ENCODE measurements at regions not wholly inside any gene's neighbourhood (a gene's known extent, or its start where the extent isn't known, plus 50 kb on each side); places are given as distances from the start of the nearest gene placed in this dataset.

GRCh38 chr6:115404446-115404845, 656.2 kb downstream of the FRK start:
- no peak for FAIRE-seq

- FAIRE-seq, result no peak
Measured at GRCh38 chr6:115398607-115399006, 662.1 kb downstream of the FRK start.

DNA sequence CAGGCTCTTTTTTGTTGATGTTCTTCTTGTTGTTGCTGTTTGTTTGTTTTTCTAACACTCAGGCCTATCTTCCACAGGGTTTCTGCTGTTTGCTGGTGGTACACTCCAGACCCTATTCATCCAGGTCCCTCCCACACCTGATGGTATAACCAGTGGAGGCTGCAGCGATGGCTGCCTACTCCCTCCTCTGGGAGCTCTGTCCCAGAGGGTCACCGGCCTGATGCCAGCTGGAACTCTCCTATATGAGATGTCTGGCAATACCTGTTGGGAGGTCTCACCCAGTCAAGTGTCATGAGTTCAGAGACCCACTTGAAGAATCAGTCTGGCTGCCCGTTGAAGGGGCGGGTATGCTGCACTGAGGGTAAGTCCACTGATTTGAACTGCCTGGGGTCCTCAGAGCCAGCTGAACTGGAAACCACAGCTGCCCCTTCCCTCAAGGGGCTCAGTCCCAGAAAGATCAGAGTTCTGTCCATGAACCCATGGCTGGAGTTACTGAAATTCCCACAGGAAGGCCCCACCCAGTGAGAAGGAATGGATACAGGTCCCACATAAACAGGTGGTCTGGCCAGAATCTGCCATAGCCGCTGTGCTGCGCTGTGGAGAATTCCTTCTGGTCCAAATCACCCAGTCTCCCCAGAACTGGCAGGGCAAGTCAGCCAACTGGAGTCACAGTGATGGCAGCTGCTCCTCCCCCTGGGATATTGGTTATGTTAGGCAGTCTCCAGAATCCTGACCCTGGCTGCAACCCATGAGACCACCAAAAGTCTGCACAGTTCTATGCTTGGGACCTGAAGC, 664.4 kb downstream of the FRK start:
- FAIRE-seq, result no peak

GRCh38 chr6:115393821-115394220, 666.9 kb downstream of the FRK start:
- no peak for FAIRE-seq

DNA sequence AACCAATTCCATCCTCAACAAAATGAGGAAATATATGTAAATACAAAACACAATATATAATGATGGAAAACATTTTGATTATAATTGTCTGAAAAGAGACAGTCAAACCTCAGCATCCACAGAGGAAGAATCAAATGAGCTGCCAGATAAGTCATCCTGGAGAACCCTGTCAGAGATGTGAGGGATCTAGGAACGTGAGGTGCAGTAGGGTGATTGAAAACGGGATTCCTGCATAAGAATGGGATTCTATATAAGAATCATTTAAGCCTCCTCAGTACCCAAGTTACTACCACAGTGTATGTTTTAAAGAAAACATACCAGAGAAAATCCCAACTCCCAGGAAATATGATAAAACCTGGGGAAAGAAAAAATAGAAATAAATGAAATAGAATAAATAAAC, 690.5 kb downstream of the FRK start:
- FAIRE-seq, result no peak

DNA sequence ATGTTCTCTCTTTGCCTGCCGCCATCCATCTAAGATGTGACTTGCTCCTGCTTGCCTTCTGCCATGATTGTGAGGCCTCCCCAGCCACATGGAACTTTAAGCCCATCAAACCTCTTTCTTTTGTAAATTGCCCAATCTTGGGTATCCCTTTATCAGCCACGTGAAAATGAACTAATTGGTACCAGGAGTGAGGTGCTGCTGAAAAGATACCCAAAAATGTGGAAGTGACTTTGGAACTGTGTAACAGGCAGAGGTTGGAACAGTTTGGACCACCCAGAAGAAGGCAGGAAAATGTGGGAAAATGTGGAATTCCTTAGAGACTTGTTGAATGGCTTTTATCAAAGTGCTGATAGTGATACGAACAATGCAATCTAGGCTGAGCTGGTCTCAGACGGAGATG, 694.9 kb downstream of the FRK start:
- FAIRE-seq, result no peak

- FAIRE-seq, result no peak
Measured at GRCh38 chr6:115363379-115363778, 697.3 kb downstream of the FRK start.

DNA sequence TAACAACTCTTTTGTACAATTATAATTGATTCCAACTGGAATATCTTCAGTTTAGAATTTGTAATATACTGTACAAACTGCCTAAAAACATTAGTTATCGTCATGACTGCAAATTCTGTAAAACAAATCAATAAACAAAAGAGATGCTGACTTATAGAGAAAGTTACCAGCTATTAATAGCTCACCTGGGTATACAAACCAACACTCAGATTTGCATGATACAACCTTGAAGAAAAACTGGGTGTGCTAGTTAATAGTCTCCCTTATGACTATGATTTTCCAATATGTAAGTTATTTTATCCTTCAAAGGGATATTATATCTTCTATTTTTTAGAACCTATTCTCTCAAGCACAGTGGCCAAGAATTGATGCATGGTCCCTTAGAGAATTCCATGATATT, 698.5 kb downstream of the FRK start:
- no peak for FAIRE-seq

- no peak for FAIRE-seq
Measured at GRCh38 chr6:115360602-115361325, 699.9 kb downstream of the FRK start.

GRCh38 chr6:115358616-115359015, 702.1 kb downstream of the FRK start:
- no peak for FAIRE-seq

GRCh38 chr6:115356371-115356770, 704.3 kb downstream of the FRK start:
- no peak for FAIRE-seq

- no peak for FAIRE-seq
Measured at GRCh38 chr6:115323001-115323400, 737.7 kb downstream of the FRK start.

DNA sequence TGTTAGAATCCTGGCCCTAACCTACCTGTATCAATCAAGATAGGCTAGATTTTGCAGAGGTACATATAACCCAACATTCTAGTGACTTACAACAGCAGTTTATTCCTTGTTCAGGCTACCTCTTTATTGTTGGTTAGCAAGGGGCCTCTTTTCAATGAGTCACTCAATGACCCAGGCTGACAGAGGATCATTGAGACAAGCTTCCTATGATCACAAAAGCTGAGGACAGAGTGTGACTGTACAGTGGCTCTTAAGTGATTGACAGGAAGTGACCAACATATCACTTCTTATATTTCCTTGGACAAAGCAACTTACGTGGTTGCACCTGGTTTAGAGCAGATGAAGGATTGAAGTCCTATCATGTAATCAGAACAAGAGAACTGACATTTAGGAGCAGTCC, 740.9 kb downstream of the FRK start:
- FAIRE-seq, result no peak

GRCh38 chr6:115310156-115310555, 750.5 kb downstream of the FRK start:
- no peak for FAIRE-seq

GRCh38 chr6:115302731-115303130, 758.0 kb downstream of the FRK start:
- no peak for FAIRE-seq

DNA sequence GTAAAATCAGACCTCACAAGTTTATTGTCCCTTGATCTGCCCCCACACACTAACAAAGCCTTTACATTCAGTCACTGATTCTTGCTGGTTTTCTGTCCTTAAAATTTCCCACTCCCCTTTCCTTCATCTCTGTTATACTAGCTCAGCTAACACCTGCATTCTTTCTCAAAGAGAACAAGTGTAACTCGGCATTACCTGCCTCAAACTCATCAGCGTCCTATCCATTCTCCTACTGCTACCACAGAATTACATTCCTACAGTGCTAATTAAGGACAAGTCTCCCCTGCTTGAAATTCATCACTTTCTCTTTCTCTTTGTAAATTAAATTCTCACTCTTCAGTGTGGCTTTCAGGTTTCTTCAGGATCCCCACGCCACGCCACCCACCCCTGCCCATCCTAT, 773.2 kb downstream of the FRK start:
- no peak for FAIRE-seq

- no peak for FAIRE-seq
Measured at GRCh38 chr6:115276881-115277565, 783.7 kb downstream of the FRK start.

DNA sequence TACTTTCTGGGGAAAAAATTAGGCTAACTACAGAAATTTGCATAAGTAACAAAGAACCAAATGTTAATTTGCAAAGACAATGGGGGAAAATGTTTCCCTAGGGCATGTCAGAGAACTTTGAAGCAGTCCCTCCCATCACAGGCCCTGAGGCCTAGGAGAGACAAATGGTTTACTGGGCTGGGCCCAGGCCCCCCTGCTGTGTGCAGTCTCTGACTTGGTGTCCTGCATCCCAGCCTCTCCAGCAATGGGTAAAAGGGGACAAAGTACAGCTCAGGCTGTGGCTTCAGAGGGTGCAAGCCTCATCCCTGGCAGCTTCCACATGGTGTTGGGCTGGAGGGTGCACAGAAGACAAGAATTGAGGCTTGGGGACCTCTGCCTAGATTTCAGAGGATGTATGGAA, 788.4 kb downstream of the FRK start:
- FAIRE-seq, result no peak

DNA sequence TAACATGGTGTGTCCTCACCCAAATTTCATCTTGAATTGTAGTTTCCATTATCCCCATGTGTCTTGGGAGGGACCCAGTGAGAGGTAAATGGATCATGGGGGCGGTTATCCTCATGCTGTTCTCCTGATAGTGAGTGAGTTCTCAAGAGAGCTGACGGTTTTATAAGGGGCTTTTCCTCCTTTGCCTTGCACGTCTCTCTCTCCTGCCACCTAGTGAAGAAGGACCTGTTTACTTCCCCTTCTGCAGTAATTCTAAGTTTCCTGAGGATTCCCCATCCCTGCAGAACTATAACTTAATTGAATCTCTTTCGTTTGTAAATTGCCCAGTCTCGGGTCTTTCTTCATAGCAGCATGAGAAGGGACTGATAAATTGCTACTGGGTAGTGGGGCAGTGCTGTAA, 789.3 kb downstream of the FRK start:
- FAIRE-seq, result no peak

DNA sequence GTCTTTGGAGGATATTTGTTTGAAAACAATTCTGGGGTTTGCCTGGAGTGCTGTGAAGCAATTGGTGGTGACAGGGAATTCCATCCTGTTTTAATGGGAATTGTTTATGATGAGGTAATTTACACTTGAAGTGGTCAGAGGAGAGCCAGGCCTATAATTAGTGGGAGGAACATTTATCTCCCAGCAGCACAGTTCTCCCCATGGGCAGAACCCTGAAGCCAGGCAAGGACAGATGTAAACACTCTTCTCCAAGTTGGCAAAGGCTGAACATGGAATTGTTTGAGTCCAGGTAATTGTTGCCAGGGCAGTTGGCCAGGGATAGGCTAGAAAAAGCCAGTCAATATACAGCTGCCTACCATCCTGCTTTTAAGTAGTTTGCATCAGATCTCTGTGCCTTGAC, 789.7 kb downstream of the FRK start:
- FAIRE-seq, result no peak

GRCh38 chr6:115241373-115241772, 819.3 kb downstream of the FRK start:
- FAIRE-seq, result no peak

- FAIRE-seq, result no peak
Measured at GRCh38 chr6:115221198-115221597, 839.5 kb downstream of the FRK start.

- FAIRE-seq, result no peak
Measured at GRCh38 chr6:115220551-115221159, 840.0 kb downstream of the FRK start.
